Vagina (tissue), 2 donors: ENCODE measurements at regions not wholly inside any gene's neighbourhood (a gene's known extent, or its start where the extent isn't known, plus 50 kb on each side); places are given as distances from the start of the nearest gene placed in this dataset.

Experiments used
- CTCF ChIP-seq, 3 experiments: fragments of 450-650 bp in 2 of 3; fragments of 200-600 bp in 1 of 3; sonication (generic) in 1 of 3; IDR thresholded peaks; one replicate each; pipeline ENCODE4 v1.5.1; 2017 to 2019; ENCODE audit warnings: antibody characterized with exemption in 3 of 3, mild to moderate bottlenecking in 2 of 3, moderate library complexity in 2 of 3
- POLR2AphosphoS5 ChIP-seq, 2 donors: sonication (generic); formaldehyde crosslinking; IDR thresholded peaks; one replicate each; pipeline ENCODE4 v1.9.0; 2017; ENCODE audit warnings: antibody characterized with exemption in 2 of 2, mild to moderate bottlenecking in 2 of 2, low read depth in 1 of 2; ENCODE audit not compliant: insufficient read depth in 1 of 2

- TF ChIP-seq CTCF (IDR thresholded peaks at IDR 0.05) (no peak), POLR2AphosphoS5 (IDR thresholded peaks at IDR 0.05; ENCODE audit: insufficient read depth in 1 of 2, low read depth in 1 of 2) (no peak)
Measured at GRCh38 chr11:110866081-110866480, 153.8 kb upstream of the ARHGAP20 start.
